H1 (cell line): ENCODE measurements at regions not wholly inside any gene's neighbourhood (a gene's known extent, or its start where the extent isn't known, plus 50 kb on each side); places are given as distances from the start of the nearest gene placed in this dataset.

Experiments used
- BACH1 ChIP-seq: IDR thresholded peaks from 2 replicates; pipeline ENCODE4 v1.6.1; 2012; ENCODE audit warnings: low read length, improper control_type of control experiment
- BCL11A ChIP-seq, 2 experiments: IDR thresholded peaks; one replicate each; pipeline ENCODE4 v1.6.1; 2011; ENCODE audit warnings: low read depth in 2 of 2, low read length in 2 of 2, mild to moderate bottlenecking in 2 of 2
- CREB1 ChIP-seq: IDR thresholded peaks from 2 replicates; pipeline ENCODE4 v1.6.1; 2012; ENCODE audit warnings: inconsistent platforms
- EP300 ChIP-seq, 2 experiments: IDR thresholded peaks; 1 replicate in 1 of 2; 2 replicates in 1 of 2; pipeline ENCODE4 v1.6.1; 2011 to 2012; ENCODE audit warnings: low read depth in 2 of 2, low read length in 2 of 2, mild to moderate bottlenecking in 2 of 2, borderline replicate concordance in 1 of 2, inconsistent platforms in 1 of 2, moderate library complexity in 1 of 2
- HDAC2 ChIP-seq, 2 experiments: fragments of 300-600 bp in 1 of 2; sonication (generic) in 1 of 2; IDR thresholded peaks; 2 replicates each; pipeline ENCODE4 v1.6.1; 2011 to 2012; ENCODE audit warnings: low read depth in 2 of 2, low read length in 2 of 2, mild to moderate bottlenecking in 2 of 2, moderate library complexity in 2 of 2, borderline replicate concordance in 1 of 2, inconsistent platforms in 1 of 2
- MAFK ChIP-seq: IDR thresholded peaks from 2 replicates; pipeline ENCODE4 v1.6.1; 2012; ENCODE audit warnings: low read depth, mild to moderate bottlenecking, improper control_type of control experiment, low read length
- PHF8 ChIP-seq: fragments of 200-600 bp; sonication (generic); conservative IDR thresholded peaks from 2 replicates; pipeline ENCODE4 v1.7.1; 2012; ENCODE audit warnings: low read depth, mild to moderate bottlenecking, inconsistent platforms, low read length, moderate library complexity
- SRF ChIP-seq: IDR thresholded peaks from 2 replicates; pipeline ENCODE4 v1.6.1; 2011; ENCODE audit warnings: mild to moderate bottlenecking, low read depth, low read length, moderate library complexity
- TAF7 ChIP-seq: optimal IDR thresholded peaks from 2 replicates; pipeline ENCODE3; 2011; ENCODE audit warnings: low read depth, mild to moderate bottlenecking, inconsistent platforms, low read length, moderate library complexity, borderline replicate concordance
- TEAD4 ChIP-seq: IDR thresholded peaks from 2 replicates; pipeline ENCODE4 v1.6.1; 2012; ENCODE audit warnings: low read depth, low read length, inconsistent platforms, mixed read lengths
- YY1 ChIP-seq: IDR thresholded peaks from 2 replicates; pipeline ENCODE4 v1.6.1; 2011; ENCODE audit warnings: low read depth, mild to moderate bottlenecking, low read length
- TF ChIP-seq, protein P1 (sequence below): fragments of 300-600 bp; sonication (generic); IDR thresholded peaks from 2 replicates; pipeline ENCODE4 v1.7.1; 2012; ENCODE audit warnings: low read length, moderate library complexity, mild to moderate bottlenecking, inconsistent platforms; ENCODE audit not compliant: insufficient replicate concordance

DNA sequence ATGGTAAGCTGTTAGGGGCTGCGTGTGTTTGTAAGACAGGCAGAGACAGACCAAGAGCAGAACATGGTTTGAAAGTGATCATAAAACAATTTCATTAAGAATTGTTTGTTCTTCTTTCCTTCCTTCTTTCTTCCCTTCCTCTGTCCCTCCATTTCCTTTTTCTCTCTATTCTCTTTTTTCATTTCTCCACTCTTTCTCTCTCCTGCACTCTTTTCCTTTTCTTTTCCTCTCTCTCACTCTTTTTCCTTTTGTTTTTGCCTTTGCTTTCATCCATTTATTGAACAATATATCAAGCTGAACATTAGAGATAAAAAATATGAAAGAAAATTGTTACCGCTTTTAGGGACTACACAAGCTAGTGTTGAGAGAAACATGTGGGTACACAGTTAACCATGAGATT is 62.2 kb upstream of the GOLIM4 start (continued):
- TF ChIP-seq, protein P1, sequence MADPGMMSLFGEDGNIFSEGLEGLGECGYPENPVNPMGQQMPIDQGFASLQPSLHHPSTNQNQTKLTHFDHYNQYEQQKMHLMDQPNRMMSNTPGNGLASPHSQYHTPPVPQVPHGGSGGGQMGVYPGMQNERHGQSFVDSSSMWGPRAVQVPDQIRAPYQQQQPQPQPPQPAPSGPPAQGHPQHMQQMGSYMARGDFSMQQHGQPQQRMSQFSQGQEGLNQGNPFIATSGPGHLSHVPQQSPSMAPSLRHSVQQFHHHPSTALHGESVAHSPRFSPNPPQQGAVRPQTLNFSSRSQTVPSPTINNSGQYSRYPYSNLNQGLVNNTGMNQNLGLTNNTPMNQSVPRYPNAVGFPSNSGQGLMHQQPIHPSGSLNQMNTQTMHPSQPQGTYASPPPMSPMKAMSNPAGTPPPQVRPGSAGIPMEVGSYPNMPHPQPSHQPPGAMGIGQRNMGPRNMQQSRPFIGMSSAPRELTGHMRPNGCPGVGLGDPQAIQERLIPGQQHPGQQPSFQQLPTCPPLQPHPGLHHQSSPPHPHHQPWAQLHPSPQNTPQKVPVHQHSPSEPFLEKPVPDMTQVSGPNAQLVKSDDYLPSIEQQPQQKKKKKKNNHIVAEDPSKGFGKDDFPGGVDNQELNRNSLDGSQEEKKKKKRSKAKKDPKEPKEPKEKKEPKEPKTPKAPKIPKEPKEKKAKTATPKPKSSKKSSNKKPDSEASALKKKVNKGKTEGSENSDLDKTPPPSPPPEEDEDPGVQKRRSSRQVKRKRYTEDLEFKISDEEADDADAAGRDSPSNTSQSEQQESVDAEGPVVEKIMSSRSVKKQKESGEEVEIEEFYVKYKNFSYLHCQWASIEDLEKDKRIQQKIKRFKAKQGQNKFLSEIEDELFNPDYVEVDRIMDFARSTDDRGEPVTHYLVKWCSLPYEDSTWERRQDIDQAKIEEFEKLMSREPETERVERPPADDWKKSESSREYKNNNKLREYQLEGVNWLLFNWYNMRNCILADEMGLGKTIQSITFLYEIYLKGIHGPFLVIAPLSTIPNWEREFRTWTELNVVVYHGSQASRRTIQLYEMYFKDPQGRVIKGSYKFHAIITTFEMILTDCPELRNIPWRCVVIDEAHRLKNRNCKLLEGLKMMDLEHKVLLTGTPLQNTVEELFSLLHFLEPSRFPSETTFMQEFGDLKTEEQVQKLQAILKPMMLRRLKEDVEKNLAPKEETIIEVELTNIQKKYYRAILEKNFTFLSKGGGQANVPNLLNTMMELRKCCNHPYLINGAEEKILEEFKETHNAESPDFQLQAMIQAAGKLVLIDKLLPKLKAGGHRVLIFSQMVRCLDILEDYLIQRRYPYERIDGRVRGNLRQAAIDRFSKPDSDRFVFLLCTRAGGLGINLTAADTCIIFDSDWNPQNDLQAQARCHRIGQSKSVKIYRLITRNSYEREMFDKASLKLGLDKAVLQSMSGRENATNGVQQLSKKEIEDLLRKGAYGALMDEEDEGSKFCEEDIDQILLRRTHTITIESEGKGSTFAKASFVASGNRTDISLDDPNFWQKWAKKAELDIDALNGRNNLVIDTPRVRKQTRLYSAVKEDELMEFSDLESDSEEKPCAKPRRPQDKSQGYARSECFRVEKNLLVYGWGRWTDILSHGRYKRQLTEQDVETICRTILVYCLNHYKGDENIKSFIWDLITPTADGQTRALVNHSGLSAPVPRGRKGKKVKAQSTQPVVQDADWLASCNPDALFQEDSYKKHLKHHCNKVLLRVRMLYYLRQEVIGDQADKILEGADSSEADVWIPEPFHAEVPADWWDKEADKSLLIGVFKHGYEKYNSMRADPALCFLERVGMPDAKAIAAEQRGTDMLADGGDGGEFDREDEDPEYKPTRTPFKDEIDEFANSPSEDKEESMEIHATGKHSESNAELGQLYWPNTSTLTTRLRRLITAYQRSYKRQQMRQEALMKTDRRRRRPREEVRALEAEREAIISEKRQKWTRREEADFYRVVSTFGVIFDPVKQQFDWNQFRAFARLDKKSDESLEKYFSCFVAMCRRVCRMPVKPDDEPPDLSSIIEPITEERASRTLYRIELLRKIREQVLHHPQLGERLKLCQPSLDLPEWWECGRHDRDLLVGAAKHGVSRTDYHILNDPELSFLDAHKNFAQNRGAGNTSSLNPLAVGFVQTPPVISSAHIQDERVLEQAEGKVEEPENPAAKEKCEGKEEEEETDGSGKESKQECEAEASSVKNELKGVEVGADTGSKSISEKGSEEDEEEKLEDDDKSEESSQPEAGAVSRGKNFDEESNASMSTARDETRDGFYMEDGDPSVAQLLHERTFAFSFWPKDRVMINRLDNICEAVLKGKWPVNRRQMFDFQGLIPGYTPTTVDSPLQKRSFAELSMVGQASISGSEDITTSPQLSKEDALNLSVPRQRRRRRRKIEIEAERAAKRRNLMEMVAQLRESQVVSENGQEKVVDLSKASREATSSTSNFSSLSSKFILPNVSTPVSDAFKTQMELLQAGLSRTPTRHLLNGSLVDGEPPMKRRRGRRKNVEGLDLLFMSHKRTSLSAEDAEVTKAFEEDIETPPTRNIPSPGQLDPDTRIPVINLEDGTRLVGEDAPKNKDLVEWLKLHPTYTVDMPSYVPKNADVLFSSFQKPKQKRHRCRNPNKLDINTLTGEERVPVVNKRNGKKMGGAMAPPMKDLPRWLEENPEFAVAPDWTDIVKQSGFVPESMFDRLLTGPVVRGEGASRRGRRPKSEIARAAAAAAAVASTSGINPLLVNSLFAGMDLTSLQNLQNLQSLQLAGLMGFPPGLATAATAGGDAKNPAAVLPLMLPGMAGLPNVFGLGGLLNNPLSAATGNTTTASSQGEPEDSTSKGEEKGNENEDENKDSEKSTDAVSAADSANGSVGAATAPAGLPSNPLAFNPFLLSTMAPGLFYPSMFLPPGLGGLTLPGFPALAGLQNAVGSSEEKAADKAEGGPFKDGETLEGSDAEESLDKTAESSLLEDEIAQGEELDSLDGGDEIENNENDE, result no peak
- TF ChIP-seq CREB1 (no peak), MAFK (no peak), PHF8 (no peak), EP300 (IDR thresholded peaks at IDR 0.05; ENCODE audit: borderline replicate concordance in 1 of 2, low read depth in 2 of 2, low read length in 2 of 2) (no peak), TAF7 (no peak), BCL11A (IDR thresholded peaks at IDR 0.05; ENCODE audit: low read depth in 2 of 2, low read length in 2 of 2) (no peak), SRF (no peak), TEAD4 (no peak), YY1 (no peak), HDAC2 (IDR thresholded peaks at IDR 0.05; ENCODE audit: borderline replicate concordance in 1 of 2, low read depth in 2 of 2, low read length in 2 of 2) (no peak), BACH1 (no peak)
